ENCODE measurements at regions not wholly inside any gene's neighbourhood (a gene's known extent, or its start where the extent isn't known, plus 50 kb on each side); places are given as distances from the start of the nearest gene placed in this dataset.

DNA sequence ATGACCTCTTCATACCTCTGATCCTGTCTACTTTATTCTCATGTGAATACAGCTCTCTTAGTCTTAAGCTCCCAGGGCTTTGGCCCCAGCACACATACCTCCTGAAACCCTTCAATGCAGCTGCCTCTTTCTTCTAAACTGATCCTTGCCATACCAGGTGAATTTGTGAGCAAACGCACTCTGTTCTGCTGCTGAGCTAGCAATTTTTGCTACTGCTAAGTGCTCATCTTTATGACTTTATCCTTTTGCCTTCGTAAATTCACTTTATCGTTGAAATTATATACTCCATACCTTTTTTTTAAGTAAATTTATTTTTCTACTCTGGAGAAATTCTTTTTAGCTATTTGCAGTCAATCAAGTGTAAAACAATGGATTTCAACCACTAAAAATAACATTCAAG is 287.7 kb downstream of the CMPK2 start:
- no peaks in the 10 kb centered on the region for H3K27me3 ChIP-seq (replicated peaks; ENCODE audit: control insufficient read depth, insufficient read depth, low read length, poor library complexity, severe bottlenecking)
- no peak for DNase-seq
- no peaks in the 10 kb centered on the region for H3K36me3 ChIP-seq (ENCODE audit: control insufficient read depth, insufficient read depth, low read length)
- H3K4me3 ChIP-seq (ENCODE audit: insufficient read depth, low read depth, low read length, poor library complexity, severe bottlenecking) = no peak overlapping the region
- H3K9me3 ChIP-seq (ENCODE audit: control insufficient read depth, low read length) = no peaks in the 10 kb centered on the region
- no peak overlapping the region for H3K27ac ChIP-seq (ENCODE audit: insufficient read depth, low read length, poor library complexity, severe bottlenecking)
- H3K4me1 ChIP-seq (ENCODE audit: control insufficient read depth, insufficient read depth, low read length, poor library complexity, severe bottlenecking) = no peaks in the 10 kb centered on the region

GRCh38 chr2:6578416-6578815 is 287.3 kb downstream of the CMPK2 start:
- H3K9me3 ChIP-seq (ENCODE audit: control insufficient read depth, low read length) = no peaks in the 10 kb centered on the region
- no peak overlapping the region for H3K27ac ChIP-seq (ENCODE audit: insufficient read depth, low read length, poor library complexity, severe bottlenecking)
- no peak for DNase-seq
- H3K27me3 ChIP-seq (replicated peaks; ENCODE audit: control insufficient read depth, insufficient read depth, low read length, poor library complexity, severe bottlenecking) = no peaks in the 10 kb centered on the region
- no peak overlapping the region for H3K4me3 ChIP-seq (ENCODE audit: insufficient read depth, low read depth, low read length, poor library complexity, severe bottlenecking)
- no peaks in the 10 kb centered on the region for H3K4me1 ChIP-seq (ENCODE audit: control insufficient read depth, insufficient read depth, low read length, poor library complexity, severe bottlenecking)
- H3K36me3 ChIP-seq (ENCODE audit: control insufficient read depth, insufficient read depth, low read length) = no peaks in the 10 kb centered on the region

DNA sequence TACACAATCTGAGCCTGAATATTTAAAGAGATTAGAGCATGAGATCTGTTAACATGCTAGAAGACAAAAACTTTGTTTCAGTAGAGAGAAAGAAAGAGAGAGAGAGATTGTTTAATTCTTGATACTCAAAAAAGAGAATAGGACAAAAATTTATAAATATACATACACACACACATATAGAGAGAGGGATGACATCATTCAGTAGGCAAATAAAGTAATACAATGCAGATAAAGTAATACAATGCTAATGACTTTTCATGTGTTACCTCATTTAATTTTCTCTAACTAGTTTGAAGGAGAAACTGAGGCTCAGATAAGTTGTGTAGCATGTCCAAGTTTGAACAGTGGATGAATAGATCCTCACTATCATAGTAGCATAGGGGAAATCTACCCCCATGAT is 286.4 kb downstream of the CMPK2 start:
- no peaks in the 10 kb centered on the region for H3K9me3 ChIP-seq (ENCODE audit: control insufficient read depth, low read length)
- no peaks in the 10 kb centered on the region for H3K27me3 ChIP-seq (replicated peaks; ENCODE audit: control insufficient read depth, insufficient read depth, low read length, poor library complexity, severe bottlenecking)
- no peak overlapping the region for H3K27ac ChIP-seq (ENCODE audit: insufficient read depth, low read length, poor library complexity, severe bottlenecking)
- no peak overlapping the region for H3K4me3 ChIP-seq (ENCODE audit: insufficient read depth, low read depth, low read length, poor library complexity, severe bottlenecking)
- H3K4me1 ChIP-seq (ENCODE audit: control insufficient read depth, insufficient read depth, low read length, poor library complexity, severe bottlenecking) = no peaks in the 10 kb centered on the region
- DNase-seq = no peak
- no peaks in the 10 kb centered on the region for H3K36me3 ChIP-seq (ENCODE audit: control insufficient read depth, insufficient read depth, low read length)

GRCh38 chr2:6580982-6581381 is 284.7 kb downstream of the CMPK2 start:
- DNase-seq = no peak
- Histone ChIP-seq H3K27me3 (replicated peaks; ENCODE audit: control insufficient read depth, insufficient read depth, low read length, poor library complexity, severe bottlenecking) (no peaks in the 10 kb centered on the region), H3K4me1 (ENCODE audit: control insufficient read depth, insufficient read depth, low read length, poor library complexity, severe bottlenecking) (no peaks in the 10 kb centered on the region), H3K4me3 (ENCODE audit: insufficient read depth, low read depth, low read length, poor library complexity, severe bottlenecking) (no peak overlapping the region), H3K9me3 (ENCODE audit: control insufficient read depth, low read length) (no peaks in the 10 kb centered on the region), H3K36me3 (ENCODE audit: control insufficient read depth, insufficient read depth, low read length) (no peaks in the 10 kb centered on the region), H3K27ac (ENCODE audit: insufficient read depth, low read length, poor library complexity, severe bottlenecking) (no peak overlapping the region)

- H3K4me1 ChIP-seq (ENCODE audit: control insufficient read depth, insufficient read depth, low read length, poor library complexity, severe bottlenecking) = no peaks in the 10 kb centered on the region
- H3K27ac ChIP-seq (ENCODE audit: insufficient read depth, low read length, poor library complexity, severe bottlenecking) = no peak overlapping the region
- DNase-seq = no peak
- no peaks in the 10 kb centered on the region for H3K36me3 ChIP-seq (ENCODE audit: control insufficient read depth, insufficient read depth, low read length)
- no peaks in the 10 kb centered on the region for H3K9me3 ChIP-seq (ENCODE audit: control insufficient read depth, low read length)
- no peak overlapping the region for H3K4me3 ChIP-seq (ENCODE audit: insufficient read depth, low read depth, low read length, poor library complexity, severe bottlenecking)
- H3K27me3 ChIP-seq (replicated peaks; ENCODE audit: control insufficient read depth, insufficient read depth, low read length, poor library complexity, severe bottlenecking) = no peaks in the 10 kb centered on the region
Observed at GRCh38 chr2:6589150-6589549, 276.6 kb downstream of the CMPK2 start.

GRCh38 chr2:6590442-6590841 is 275.3 kb downstream of the CMPK2 start:
- H3K4me3 ChIP-seq (ENCODE audit: insufficient read depth, low read depth, low read length, poor library complexity, severe bottlenecking) = no peak overlapping the region
- no peaks in the 10 kb centered on the region for H3K4me1 ChIP-seq (ENCODE audit: control insufficient read depth, insufficient read depth, low read length, poor library complexity, severe bottlenecking)
- no peak overlapping the region for H3K27ac ChIP-seq (ENCODE audit: insufficient read depth, low read length, poor library complexity, severe bottlenecking)
- H3K9me3 ChIP-seq (ENCODE audit: control insufficient read depth, low read length) = no peaks in the 10 kb centered on the region
- no peak for DNase-seq
- H3K27me3 ChIP-seq (replicated peaks; ENCODE audit: control insufficient read depth, insufficient read depth, low read length, poor library complexity, severe bottlenecking) = no peaks in the 10 kb centered on the region
- H3K36me3 ChIP-seq (ENCODE audit: control insufficient read depth, insufficient read depth, low read length) = no peaks in the 10 kb centered on the region

- Histone ChIP-seq H3K4me3 (ENCODE audit: insufficient read depth, low read depth, low read length, poor library complexity, severe bottlenecking) (no peak overlapping the region), H3K36me3 (ENCODE audit: control insufficient read depth, insufficient read depth, low read length) (no peaks in the 10 kb centered on the region), H3K27me3 (replicated peaks; ENCODE audit: control insufficient read depth, insufficient read depth, low read length, poor library complexity, severe bottlenecking) (no peaks in the 10 kb centered on the region), H3K4me1 (ENCODE audit: control insufficient read depth, insufficient read depth, low read length, poor library complexity, severe bottlenecking) (no peaks in the 10 kb centered on the region), H3K27ac (ENCODE audit: insufficient read depth, low read length, poor library complexity, severe bottlenecking) (no peak overlapping the region), H3K9me3 (ENCODE audit: control insufficient read depth, low read length) (no peaks in the 10 kb centered on the region)
- no peak for DNase-seq
Observed at GRCh38 chr2:6602471-6602870, 263.2 kb downstream of the CMPK2 start.

DNA sequence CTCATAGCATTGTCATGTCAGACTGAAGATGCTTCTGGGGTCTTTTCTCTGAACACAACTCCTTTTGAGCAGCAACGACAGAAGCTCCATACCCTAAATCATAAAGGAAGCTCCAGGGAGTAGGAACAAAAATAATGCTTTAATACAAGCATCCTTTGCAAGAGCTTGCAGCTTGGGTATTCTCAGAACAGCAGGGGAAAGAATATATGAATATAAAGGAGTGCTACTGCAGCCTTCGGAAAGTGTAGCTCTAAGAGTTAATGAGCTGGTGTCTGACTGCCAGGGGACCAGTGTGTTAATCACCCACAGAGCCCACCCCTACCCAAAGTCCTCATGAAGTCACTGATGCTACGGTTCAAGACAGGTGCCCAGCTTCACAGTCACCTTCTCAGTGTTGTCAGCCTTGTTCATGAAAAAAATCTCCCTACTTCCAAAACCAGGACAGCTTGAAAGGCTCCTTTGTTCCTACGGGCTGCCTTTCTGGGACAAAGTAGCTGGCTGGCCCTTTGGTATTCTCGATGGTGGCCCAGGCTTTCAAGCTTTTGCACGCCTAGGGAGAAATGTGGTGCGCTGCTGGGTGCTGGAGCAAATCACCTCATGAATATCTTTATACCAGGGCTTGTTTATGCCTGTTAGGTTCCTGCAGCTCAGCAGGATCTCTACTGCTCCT is 259.7 kb downstream of the CMPK2 start:
- no peaks in the 10 kb centered on the region for H3K9me3 ChIP-seq (ENCODE audit: control insufficient read depth, low read length)
- no peak for DNase-seq
- no peaks in the 10 kb centered on the region for H3K36me3 ChIP-seq (ENCODE audit: control insufficient read depth, insufficient read depth, low read length)
- no peaks in the 10 kb centered on the region for H3K4me1 ChIP-seq (ENCODE audit: control insufficient read depth, insufficient read depth, low read length, poor library complexity, severe bottlenecking)
- H3K27ac ChIP-seq (ENCODE audit: insufficient read depth, low read length, poor library complexity, severe bottlenecking) = no peak overlapping the region
- no peaks in the 10 kb centered on the region for H3K27me3 ChIP-seq (replicated peaks; ENCODE audit: control insufficient read depth, insufficient read depth, low read length, poor library complexity, severe bottlenecking)
- H3K4me3 ChIP-seq (ENCODE audit: insufficient read depth, low read depth, low read length, poor library complexity, severe bottlenecking) = no peak overlapping the region

GRCh38 chr2:6617794-6618193 is 247.9 kb downstream of the CMPK2 start:
- Histone ChIP-seq H3K4me1 (ENCODE audit: control insufficient read depth, insufficient read depth, low read length, poor library complexity, severe bottlenecking) (no peaks in the 10 kb centered on the region), H3K36me3 (ENCODE audit: control insufficient read depth, insufficient read depth, low read length) (no peaks in the 10 kb centered on the region), H3K4me3 (ENCODE audit: insufficient read depth, low read depth, low read length, poor library complexity, severe bottlenecking) (no peak overlapping the region), H3K9me3 (ENCODE audit: control insufficient read depth, low read length) (no peaks in the 10 kb centered on the region), H3K27me3 (replicated peaks; ENCODE audit: control insufficient read depth, insufficient read depth, low read length, poor library complexity, severe bottlenecking) (no peaks in the 10 kb centered on the region), H3K27ac (ENCODE audit: insufficient read depth, low read length, poor library complexity, severe bottlenecking) (no peak overlapping the region)
- DNase-seq = no peak

DNA sequence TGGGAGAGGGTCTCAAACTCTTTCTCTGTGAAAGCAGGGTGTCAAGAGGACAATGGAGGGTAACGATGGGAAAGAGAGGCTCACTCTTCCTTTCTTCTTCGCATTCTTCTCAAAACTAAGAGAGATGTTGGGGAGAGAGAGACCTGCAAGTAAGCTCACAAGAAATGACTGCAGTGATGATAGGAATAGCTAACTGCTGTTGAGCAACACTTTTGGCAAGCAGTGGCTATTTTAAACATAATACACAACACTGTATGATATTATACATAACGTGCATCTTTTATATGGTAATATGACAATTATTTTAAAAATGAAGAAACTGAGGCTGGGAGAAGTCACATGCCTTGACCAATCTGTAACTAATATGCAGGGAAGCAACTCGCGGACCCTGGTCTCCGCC is 247.5 kb downstream of the CMPK2 start:
- Histone ChIP-seq H3K4me3 (ENCODE audit: insufficient read depth, low read depth, low read length, poor library complexity, severe bottlenecking) (no peak overlapping the region), H3K27ac (ENCODE audit: insufficient read depth, low read length, poor library complexity, severe bottlenecking) (no peak overlapping the region), H3K4me1 (ENCODE audit: control insufficient read depth, insufficient read depth, low read length, poor library complexity, severe bottlenecking) (no peaks in the 10 kb centered on the region), H3K9me3 (ENCODE audit: control insufficient read depth, low read length) (no peaks in the 10 kb centered on the region), H3K27me3 (replicated peaks; ENCODE audit: control insufficient read depth, insufficient read depth, low read length, poor library complexity, severe bottlenecking) (no peaks in the 10 kb centered on the region), H3K36me3 (ENCODE audit: control insufficient read depth, insufficient read depth, low read length) (no peaks in the 10 kb centered on the region)
- no peak for DNase-seq

All from effector memory CD4-positive, alpha-beta T cell (primary cell).